ENCODE measurements at regions not wholly inside any gene's neighbourhood (a gene's known extent, or its start where the extent isn't known, plus 50 kb on each side); places are given as distances from the start of the nearest gene placed in this dataset.

DNA sequence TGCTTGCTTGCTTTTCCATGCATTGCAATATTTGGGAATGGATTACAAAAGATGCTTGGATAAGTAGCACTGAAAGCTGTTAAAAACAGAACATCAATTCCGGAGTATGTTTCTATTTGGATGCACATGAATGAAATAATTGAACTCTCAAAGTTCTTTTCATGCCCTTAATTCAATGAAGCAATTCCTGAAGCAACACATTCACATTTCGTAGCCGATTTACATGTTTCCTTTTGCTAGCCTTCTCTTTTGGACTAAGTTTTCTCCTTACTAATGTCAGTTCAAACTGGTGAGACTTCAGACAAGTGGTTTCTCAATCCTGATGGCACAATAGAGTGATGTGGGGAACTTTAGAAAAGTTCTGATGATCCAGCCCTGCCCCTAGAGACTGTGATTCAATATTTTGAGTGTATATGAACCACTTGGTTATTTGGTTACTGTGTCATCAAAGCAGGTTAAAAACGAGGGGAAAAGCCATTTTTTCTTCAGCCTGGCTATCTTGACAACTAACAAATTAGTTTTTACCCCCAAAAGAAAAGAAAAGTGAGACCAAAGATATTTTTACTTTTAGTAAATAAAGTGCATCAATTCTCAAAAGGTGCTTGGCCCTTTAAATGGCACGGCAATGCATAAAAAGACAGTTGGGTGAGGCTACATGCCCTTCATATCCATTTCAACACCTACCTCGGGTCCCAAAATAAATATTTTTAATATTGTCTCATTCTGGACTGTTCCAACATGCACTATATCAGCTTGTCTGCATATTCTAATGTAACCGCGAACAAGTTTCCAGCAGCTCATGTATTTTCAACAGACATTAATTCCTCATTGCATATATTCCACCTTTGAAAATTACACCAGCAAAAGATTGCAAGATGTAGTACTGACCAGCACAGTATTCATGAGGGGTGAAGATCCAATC lies 90.1 kb upstream of the RPL34 start:
- no peak for TF ChIP-seq CTCF (conservative IDR thresholded peaks at IDR 0.05; ENCODE audit: low read depth, low read length)
- H3K4me2 ChIP-seq, result no peak overlapping the region
- H4K20me1 ChIP-seq (ENCODE audit: insufficient read depth), result no peaks in the 10 kb centered on the region
- no peaks in the 10 kb centered on the region for H3K79me2 ChIP-seq (ENCODE audit: insufficient read depth, low read depth)
- H3K27ac ChIP-seq, result no peak overlapping the region
- no peak overlapping the region for H2AFZ ChIP-seq (ENCODE audit: low read depth)
- H3K36me3 ChIP-seq (ENCODE audit: insufficient read depth), result no peaks in the 10 kb centered on the region
- no peak overlapping the region for H3K9ac ChIP-seq
- H3K4me3 ChIP-seq (IDR thresholded peaks at IDR 0.05; ENCODE audit: insufficient read depth, low read depth, low read length), result no peak overlapping the region
- no peaks in the 10 kb centered on the region for H3K27me3 ChIP-seq (ENCODE audit: insufficient read depth, low read depth)
- H3K4me1 ChIP-seq (ENCODE audit: low read depth, poor library complexity, severe bottlenecking), result no peaks in the 10 kb centered on the region

GRCh38 chr4:108529102-108529501 lies 91.3 kb upstream of the RPL34 start:
- Histone ChIP-seq H3K4me2 (no peak overlapping the region), H3K79me2 (ENCODE audit: insufficient read depth, low read depth) (no peaks in the 10 kb centered on the region), H3K27ac (no peak overlapping the region), H3K4me3 (IDR thresholded peaks at IDR 0.05; ENCODE audit: insufficient read depth, low read depth, low read length) (no peak overlapping the region), H3K9ac (no peak overlapping the region), H3K36me3 (ENCODE audit: insufficient read depth) (no peaks in the 10 kb centered on the region), H4K20me1 (ENCODE audit: insufficient read depth) (no peaks in the 10 kb centered on the region), H3K4me1 (ENCODE audit: low read depth, poor library complexity, severe bottlenecking) (no peaks in the 10 kb centered on the region), H2AFZ (ENCODE audit: low read depth) (no peak overlapping the region), H3K27me3 (ENCODE audit: insufficient read depth, low read depth) (no peaks in the 10 kb centered on the region)
- no peak for TF ChIP-seq CTCF (conservative IDR thresholded peaks at IDR 0.05; ENCODE audit: low read depth, low read length)

DNA sequence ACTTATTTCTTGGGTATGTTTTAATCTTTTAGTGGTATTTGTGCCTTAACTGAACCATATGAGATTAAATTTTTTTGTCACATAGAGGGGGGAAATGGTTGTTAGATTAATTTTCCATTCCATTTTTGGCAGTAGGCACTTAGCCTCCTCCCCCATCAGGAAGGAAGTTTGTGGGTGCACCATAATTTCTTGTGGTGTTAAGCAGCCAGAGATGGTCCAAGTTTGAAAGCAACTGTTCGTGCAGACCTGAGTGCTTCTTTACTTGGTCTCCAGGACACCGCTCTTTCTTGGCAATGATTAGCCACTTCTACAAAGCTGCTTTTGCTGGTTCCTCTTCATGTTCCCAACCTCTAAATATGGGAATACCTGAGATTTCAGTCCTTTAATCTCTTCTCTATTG lies 92.7 kb upstream of the RPL34 start:
- Histone ChIP-seq H3K4me3 (IDR thresholded peaks at IDR 0.05; ENCODE audit: insufficient read depth, low read depth, low read length) (no peak overlapping the region), H3K9ac (no peak overlapping the region)
- TF ChIP-seq CTCF (conservative IDR thresholded peaks at IDR 0.05; ENCODE audit: low read depth, low read length), result no peak

DNA sequence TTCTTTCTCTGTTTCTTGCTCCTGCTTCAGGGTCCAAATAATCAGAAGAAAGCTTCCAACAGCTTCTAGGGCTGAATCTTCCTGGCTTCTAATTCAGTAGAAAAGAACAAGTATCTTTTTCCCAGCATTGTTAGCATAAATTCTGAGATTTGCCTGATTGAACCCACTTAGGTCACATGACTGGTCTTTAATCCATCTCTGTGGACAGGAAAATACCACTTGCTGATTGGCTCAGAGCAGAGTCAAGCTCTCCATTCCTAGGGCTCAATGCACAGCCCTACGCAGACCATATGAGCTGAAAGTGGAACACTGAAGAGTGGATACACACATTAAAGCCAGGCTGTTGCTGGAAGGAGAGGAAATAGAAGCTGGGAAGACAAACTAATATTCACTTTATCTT lies 99.6 kb upstream of the RPL34 start:
- Histone ChIP-seq H3K4me2 (no peak overlapping the region), H3K27me3 (ENCODE audit: insufficient read depth, low read depth) (no peaks in the 10 kb centered on the region), H3K4me1 (ENCODE audit: low read depth, poor library complexity, severe bottlenecking) (peaks cover 8% of the 10 kb centered on the region), H3K4me3 (IDR thresholded peaks at IDR 0.05; ENCODE audit: insufficient read depth, low read depth, low read length) (no peak overlapping the region), H2AFZ (ENCODE audit: low read depth) (no peak overlapping the region), H3K36me3 (ENCODE audit: insufficient read depth) (no peaks in the 10 kb centered on the region), H3K79me2 (ENCODE audit: insufficient read depth, low read depth) (no peaks in the 10 kb centered on the region), H3K27ac (no peak overlapping the region), H3K9ac (no peak overlapping the region), H4K20me1 (ENCODE audit: insufficient read depth) (no peaks in the 10 kb centered on the region)
- TF ChIP-seq CTCF (conservative IDR thresholded peaks at IDR 0.05; ENCODE audit: low read depth, low read length), result no peak

More for the DNA sequence above, 92.7 kb upstream of the RPL34 start:
- no peaks in the 10 kb centered on the region for H4K20me1 ChIP-seq (ENCODE audit: insufficient read depth)
- H3K36me3 ChIP-seq (ENCODE audit: insufficient read depth), result no peaks in the 10 kb centered on the region
- no peak overlapping the region for H3K27ac ChIP-seq
- H3K4me1 ChIP-seq (ENCODE audit: low read depth, poor library complexity, severe bottlenecking), result no peaks in the 10 kb centered on the region
- no peaks in the 10 kb centered on the region for H3K79me2 ChIP-seq (ENCODE audit: insufficient read depth, low read depth)
- H3K27me3 ChIP-seq (ENCODE audit: insufficient read depth, low read depth), result no peaks in the 10 kb centered on the region
- H2AFZ ChIP-seq (ENCODE audit: low read depth), result no peak overlapping the region
- no peak overlapping the region for H3K4me2 ChIP-seq
